T-helper 17 cell (primary cell): ENCODE measurements at regions not wholly inside any gene's neighbourhood (a gene's known extent, or its start where the extent isn't known, plus 50 kb on each side); places are given as distances from the start of the nearest gene placed in this dataset.

Source experiments
- ATAC-seq: fragments of 150-1000 bp; cut with Tn5 transposase; 2 replicates; pipeline ENCODE4 v1.10.0; 2021; ENCODE audit warnings: mild to moderate bottlenecking, moderate library complexity
- DNase-seq, 3 donors: peaks; one replicate each; pipeline versions ENCODE4 v3.0.0 to v3.0.0-alpha.2; 2020 to 2021
- H3K9me3 ChIP-seq: one replicate; pipeline ENCODE4 v1.7.0; 2013; ENCODE audit warnings: low read length, mild to moderate bottlenecking; ENCODE audit not compliant: control insufficient read depth, poor library complexity, severe bottlenecking
- H3K27ac Mint-ChIP-seq: one replicate; pipeline ENCODE4 v1.8.0; 2022; ENCODE audit warnings: mild to moderate bottlenecking, moderate library complexity, mixed read lengths
- H3K27me3 Mint-ChIP-seq: one replicate; pipeline ENCODE4 v1.8.0; 2022; ENCODE audit warnings: mixed read lengths
- H3K36me3 Mint-ChIP-seq: one replicate; pipeline ENCODE4 v1.8.0; 2022; ENCODE audit warnings: low read depth, mixed read lengths
- H3K4me1 Mint-ChIP-seq: one replicate; pipeline ENCODE4 v1.8.0; 2022; ENCODE audit warnings: mild to moderate bottlenecking, mixed read lengths
- H3K4me3 Mint-ChIP-seq: one replicate; pipeline ENCODE4 v1.8.0; 2022; ENCODE audit warnings: mild to moderate bottlenecking, moderate library complexity, mixed read lengths

DNA sequence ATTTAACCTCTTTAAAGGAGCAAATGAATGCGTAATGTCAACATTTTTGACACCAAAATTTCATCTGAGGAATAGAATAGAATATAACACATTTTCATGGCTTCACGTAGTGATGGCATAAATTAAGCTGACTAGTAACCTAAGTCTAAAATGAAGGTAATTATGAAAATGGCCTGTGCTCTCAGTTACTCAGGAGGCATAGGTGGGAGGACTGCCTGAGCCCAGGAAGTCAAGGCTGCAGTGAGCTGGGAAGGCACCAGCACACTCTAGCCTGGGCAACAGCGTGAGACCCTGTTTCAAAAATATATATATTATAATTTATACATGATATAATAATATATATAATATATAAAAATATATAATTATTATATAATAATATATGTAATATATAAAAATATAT lies 383.2 kb upstream of the ATP2B1 start:
- DNase-seq (no peak), ATAC-seq (no peak)
- no peaks in the 10 kb centered on the region for H3K9me3 ChIP-seq
- Mint-ChIP-seq H3K4me1 (peaks cover 6% of the 10 kb centered on the region), H3K27me3 (no peaks in the 10 kb centered on the region), H3K27ac (no peak overlapping the region), H3K4me3 (no peak overlapping the region), H3K36me3 (no peaks in the 10 kb centered on the region)

DNA sequence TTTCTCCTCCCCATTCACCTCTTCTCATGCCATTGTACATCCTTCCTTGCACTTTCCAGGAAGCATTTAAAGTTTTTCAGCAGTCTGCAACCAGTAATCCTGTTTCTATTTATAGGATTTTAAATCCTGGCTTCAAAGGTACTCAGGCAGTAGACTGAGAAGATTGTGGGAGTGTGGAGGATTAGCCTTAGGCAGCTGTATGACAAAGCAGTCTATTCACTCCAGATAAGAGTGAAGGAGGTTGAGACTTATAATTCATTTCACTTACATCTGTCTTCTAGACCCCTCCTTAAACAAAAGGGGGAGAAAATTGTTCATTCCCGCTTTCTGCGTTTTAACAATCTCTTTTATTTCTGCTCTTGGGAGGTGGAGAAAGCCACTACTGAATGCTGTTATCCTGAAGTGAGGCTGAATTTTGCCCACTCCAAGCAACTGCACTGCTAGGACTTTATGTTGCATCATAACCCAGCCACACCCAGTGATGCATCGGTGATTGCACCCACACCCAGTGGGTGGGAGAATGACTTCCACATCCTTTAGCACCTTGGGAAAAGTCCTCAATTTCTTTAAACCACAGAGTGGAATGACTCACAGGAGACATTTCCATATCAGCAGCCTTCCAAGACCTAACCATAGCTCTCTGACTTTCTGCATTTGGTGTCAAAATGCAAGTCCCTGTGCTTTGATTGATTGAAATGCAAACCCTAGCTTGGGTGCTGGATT lies 382.5 kb upstream of the ATP2B1 start:
- no peaks in the 10 kb centered on the region for H3K36me3 Mint-ChIP-seq
- H3K4me1 Mint-ChIP-seq: peaks cover 6% of the 10 kb centered on the region
- no peaks in the 10 kb centered on the region for H3K27me3 Mint-ChIP-seq
- H3K4me3 Mint-ChIP-seq: no peak overlapping the region
- no peaks in the 10 kb centered on the region for H3K9me3 ChIP-seq
- ATAC-seq: peak; percentile 18
- peak overlapping the region; percentile 16 for H3K27ac Mint-ChIP-seq
- no peak for DNase-seq

DNA sequence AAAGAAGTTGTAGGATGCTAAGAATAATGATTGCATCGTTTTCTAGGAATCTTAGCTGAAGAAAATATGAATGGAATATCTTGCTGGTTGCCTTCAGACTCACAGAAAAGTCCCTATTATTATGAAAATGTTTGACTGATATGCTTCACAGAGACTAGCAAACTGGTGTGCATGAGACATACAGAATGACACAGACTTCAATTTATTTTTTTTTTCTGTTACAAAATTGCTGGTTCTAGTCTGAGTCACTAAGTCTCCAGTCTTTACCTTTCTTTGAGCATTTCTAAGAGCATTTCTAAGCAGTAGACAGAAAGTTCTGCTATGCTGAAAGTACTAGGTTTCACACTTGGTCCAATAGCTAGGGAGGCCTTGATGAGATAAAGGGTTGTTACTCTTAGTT lies 377.6 kb upstream of the ATP2B1 start:
- peaks cover 9% of the 10 kb centered on the region for H3K4me1 Mint-ChIP-seq
- ATAC-seq: no peak
- H3K27me3 Mint-ChIP-seq: no peaks in the 10 kb centered on the region
- H3K9me3 ChIP-seq: no peaks in the 10 kb centered on the region
- H3K4me3 Mint-ChIP-seq: no peak overlapping the region
- peak overlapping the region; percentile 8 for H3K27ac Mint-ChIP-seq
- H3K36me3 Mint-ChIP-seq: no peaks in the 10 kb centered on the region
- DNase-seq: no peak

GRCh38 chr12:90085494-90086274 lies 377.0 kb upstream of the ATP2B1 start:
- ATAC-seq: no peak
- no peaks in the 10 kb centered on the region for H3K27me3 Mint-ChIP-seq
- H3K4me3 Mint-ChIP-seq: no peak overlapping the region
- no peaks in the 10 kb centered on the region for H3K9me3 ChIP-seq
- DNase-seq: no peak
- H3K36me3 Mint-ChIP-seq: no peaks in the 10 kb centered on the region
- peaks cover 6% of the 10 kb centered on the region for H3K4me1 Mint-ChIP-seq
- H3K27ac Mint-ChIP-seq: peak overlapping the region; percentile 8

- Mint-ChIP-seq H3K4me3 (no peak overlapping the region), H3K27ac (peak overlapping the region; percentile 78), H3K36me3 (no peaks in the 10 kb centered on the region), H3K27me3 (no peaks in the 10 kb centered on the region), H3K4me1 (peaks cover 7% of the 10 kb centered on the region)
- DNase-seq (no peak), ATAC-seq (no peak)
- no peaks in the 10 kb centered on the region for H3K9me3 ChIP-seq
Observed at GRCh38 chr12:90084018-90084417, 375.4 kb upstream of the ATP2B1 start.

DNA sequence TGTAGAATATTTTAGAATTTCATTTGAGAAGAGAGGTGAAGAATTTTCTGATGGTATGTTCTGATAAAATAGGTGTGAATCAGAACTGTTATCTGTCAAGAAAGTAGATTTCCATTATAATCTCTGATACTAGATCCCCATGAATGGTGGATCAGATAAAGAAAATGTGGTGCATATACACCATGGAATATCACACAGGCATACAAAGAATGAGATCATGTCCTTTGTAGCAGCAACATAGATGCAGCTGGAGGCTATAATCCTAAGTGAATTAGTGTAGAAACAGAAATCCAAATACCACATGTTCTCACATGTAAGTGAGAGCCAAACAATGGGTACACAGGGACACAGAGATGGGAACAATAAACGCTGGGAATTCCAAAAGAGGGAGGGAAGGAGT lies 372.0 kb upstream of the ATP2B1 start:
- H3K4me1 Mint-ChIP-seq: peaks cover 21% of the 10 kb centered on the region
- no peaks in the 10 kb centered on the region for H3K27me3 Mint-ChIP-seq
- H3K9me3 ChIP-seq: no peaks in the 10 kb centered on the region
- H3K4me3 Mint-ChIP-seq: no peak overlapping the region
- no peaks in the 10 kb centered on the region for H3K36me3 Mint-ChIP-seq
- ATAC-seq (no peak), DNase-seq (no peak)
- no peak overlapping the region for H3K27ac Mint-ChIP-seq

DNA sequence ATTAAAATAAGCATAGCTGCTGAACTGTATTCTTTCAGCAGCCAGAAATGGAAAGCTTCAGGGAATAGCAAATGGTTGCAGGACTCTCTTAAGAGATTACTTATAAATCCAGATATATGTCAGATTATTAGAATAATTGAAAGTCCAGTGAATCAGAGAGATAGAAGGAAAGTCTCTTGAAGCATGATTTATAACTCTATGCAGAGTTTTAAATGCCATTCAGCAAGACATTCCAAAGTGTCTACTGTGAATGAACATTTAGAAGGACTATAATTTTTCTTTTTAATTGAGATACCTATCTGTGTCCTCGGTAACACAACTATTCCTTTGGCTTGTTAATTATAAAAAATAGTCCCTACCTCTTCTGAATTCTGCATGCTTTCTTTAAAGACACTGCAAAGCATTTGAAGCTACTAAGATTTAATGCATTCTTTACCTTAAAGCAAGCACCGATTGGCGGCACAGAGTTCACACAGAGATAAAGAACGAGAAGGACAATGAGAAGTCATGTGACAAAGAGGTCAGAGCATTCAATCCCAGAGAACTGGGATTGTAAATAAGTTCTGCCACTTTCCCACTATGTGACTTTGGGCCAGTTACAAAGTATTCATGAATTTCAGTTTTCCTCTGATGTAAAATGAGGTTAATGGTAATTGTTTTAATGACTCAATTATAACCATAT lies 371.0 kb upstream of the ATP2B1 start:
- H3K36me3 Mint-ChIP-seq: no peaks in the 10 kb centered on the region
- H3K9me3 ChIP-seq: no peaks in the 10 kb centered on the region
- ATAC-seq: no peak
- no peak overlapping the region for H3K4me3 Mint-ChIP-seq
- DNase-seq: no peak
- peaks cover 24% of the 10 kb centered on the region for H3K4me1 Mint-ChIP-seq
- H3K27me3 Mint-ChIP-seq: no peaks in the 10 kb centered on the region
- no peak overlapping the region for H3K27ac Mint-ChIP-seq

- ATAC-seq (no peak), DNase-seq (no peak)
- Mint-ChIP-seq H3K36me3 (no peaks in the 10 kb centered on the region), H3K27ac (peak overlapping the region; percentile 67), H3K27me3 (no peaks in the 10 kb centered on the region), H3K4me1 (peaks cover 24% of the 10 kb centered on the region), H3K4me3 (no peak overlapping the region)
- H3K9me3 ChIP-seq: no peaks in the 10 kb centered on the region
Observed at GRCh38 chr12:90078344-90078743, 369.7 kb upstream of the ATP2B1 start.

GRCh38 chr12:90077756-90078155 lies 369.1 kb upstream of the ATP2B1 start:
- no peaks in the 10 kb centered on the region for H3K36me3 Mint-ChIP-seq
- H3K27me3 Mint-ChIP-seq: no peaks in the 10 kb centered on the region
- peak overlapping the region; percentile 67 for H3K27ac Mint-ChIP-seq
- no peak for DNase-seq
- no peak for ATAC-seq
- H3K4me3 Mint-ChIP-seq: no peak overlapping the region
- H3K9me3 ChIP-seq: no peaks in the 10 kb centered on the region
- peaks cover 24% of the 10 kb centered on the region for H3K4me1 Mint-ChIP-seq

GRCh38 chr12:90076851-90077319 lies 368.2 kb upstream of the ATP2B1 start:
- Mint-ChIP-seq H3K27ac (peak overlapping the region; percentile 67), H3K27me3 (no peaks in the 10 kb centered on the region), H3K4me1 (peaks cover 22% of the 10 kb centered on the region), H3K4me3 (peak overlapping the region; percentile 63), H3K36me3 (no peaks in the 10 kb centered on the region)
- DNase-seq: no peak
- H3K9me3 ChIP-seq: no peaks in the 10 kb centered on the region
- peak; percentile 73 for ATAC-seq

- Mint-ChIP-seq H3K4me3 (no peak overlapping the region), H3K27ac (peak overlapping the region; percentile 48), H3K36me3 (no peaks in the 10 kb centered on the region), H3K27me3 (no peaks in the 10 kb centered on the region), H3K4me1 (peaks cover 22% of the 10 kb centered on the region)
- DNase-seq (no peak), ATAC-seq (peak; percentile 52)
- H3K9me3 ChIP-seq: no peaks in the 10 kb centered on the region
Observed at GRCh38 chr12:90075685-90076084, 367.0 kb upstream of the ATP2B1 start.

GRCh38 chr12:90074086-90074485 lies 365.4 kb upstream of the ATP2B1 start:
- DNase-seq (no peak), ATAC-seq (no peak)
- no peaks in the 10 kb centered on the region for H3K36me3 Mint-ChIP-seq
- no peaks in the 10 kb centered on the region for H3K27me3 Mint-ChIP-seq
- no peak overlapping the region for H3K27ac Mint-ChIP-seq
- H3K4me1 Mint-ChIP-seq: peaks cover 22% of the 10 kb centered on the region
- no peaks in the 10 kb centered on the region for H3K9me3 ChIP-seq
- no peak overlapping the region for H3K4me3 Mint-ChIP-seq

DNA sequence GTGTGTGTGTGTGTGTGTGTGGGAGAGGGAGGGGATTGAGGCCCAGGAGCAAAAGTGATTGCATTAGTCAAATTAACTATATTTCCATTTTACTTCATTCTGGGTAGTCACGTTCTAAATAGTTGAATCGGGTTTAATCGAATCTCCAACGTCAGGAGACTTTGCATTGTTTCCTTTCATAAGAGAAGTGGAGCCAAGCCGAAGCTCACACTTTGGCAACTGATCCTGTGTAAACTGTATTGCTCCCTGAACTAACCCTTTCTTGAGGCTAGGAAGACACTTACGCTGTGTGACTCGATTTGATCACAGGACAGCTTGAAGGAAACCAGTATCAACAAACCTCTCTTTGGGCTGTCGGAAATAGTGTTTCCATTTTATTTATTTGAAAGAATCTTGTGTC lies 363.4 kb upstream of the ATP2B1 start:
- H3K9me3 ChIP-seq: no peaks in the 10 kb centered on the region
- no peaks in the 10 kb centered on the region for H3K36me3 Mint-ChIP-seq
- DNase-seq (no peak), ATAC-seq (no peak)
- no peaks in the 10 kb centered on the region for H3K27me3 Mint-ChIP-seq
- no peak overlapping the region for H3K27ac Mint-ChIP-seq
- no peak overlapping the region for H3K4me3 Mint-ChIP-seq
- peaks cover 16% of the 10 kb centered on the region for H3K4me1 Mint-ChIP-seq
